ENCODE measurements at regions not wholly inside any gene's neighbourhood (a gene's known extent, or its start where the extent isn't known, plus 50 kb on each side); places are given as distances from the start of the nearest gene placed in this dataset.

DNA sequence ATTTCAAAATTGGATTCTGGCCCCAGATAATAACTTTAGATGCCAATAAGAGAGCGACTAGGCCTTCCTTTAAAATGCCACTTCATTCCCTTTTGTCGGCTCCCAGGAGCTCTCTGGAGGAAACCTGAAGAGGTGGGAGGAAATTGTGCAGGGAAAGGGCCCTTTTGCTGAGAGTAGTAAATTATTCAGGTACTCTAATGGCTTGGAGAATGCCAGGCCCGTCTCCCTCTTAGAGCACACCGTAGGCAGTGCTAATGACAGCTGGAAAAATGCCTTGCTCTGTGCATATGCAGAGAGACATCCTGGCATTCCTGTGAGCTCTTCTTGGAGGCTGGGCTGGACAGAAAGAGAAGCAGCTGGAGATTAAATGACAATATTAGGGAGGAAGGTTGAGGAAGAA is 115.0 kb upstream of the RPH3A start:
- no peak for DNase-seq (ENCODE audit: low read depth)
- no peak overlapping the region for H3K4me3 ChIP-seq (ENCODE audit: low read depth, low read length)
- TF ChIP-seq, protein P1, sequence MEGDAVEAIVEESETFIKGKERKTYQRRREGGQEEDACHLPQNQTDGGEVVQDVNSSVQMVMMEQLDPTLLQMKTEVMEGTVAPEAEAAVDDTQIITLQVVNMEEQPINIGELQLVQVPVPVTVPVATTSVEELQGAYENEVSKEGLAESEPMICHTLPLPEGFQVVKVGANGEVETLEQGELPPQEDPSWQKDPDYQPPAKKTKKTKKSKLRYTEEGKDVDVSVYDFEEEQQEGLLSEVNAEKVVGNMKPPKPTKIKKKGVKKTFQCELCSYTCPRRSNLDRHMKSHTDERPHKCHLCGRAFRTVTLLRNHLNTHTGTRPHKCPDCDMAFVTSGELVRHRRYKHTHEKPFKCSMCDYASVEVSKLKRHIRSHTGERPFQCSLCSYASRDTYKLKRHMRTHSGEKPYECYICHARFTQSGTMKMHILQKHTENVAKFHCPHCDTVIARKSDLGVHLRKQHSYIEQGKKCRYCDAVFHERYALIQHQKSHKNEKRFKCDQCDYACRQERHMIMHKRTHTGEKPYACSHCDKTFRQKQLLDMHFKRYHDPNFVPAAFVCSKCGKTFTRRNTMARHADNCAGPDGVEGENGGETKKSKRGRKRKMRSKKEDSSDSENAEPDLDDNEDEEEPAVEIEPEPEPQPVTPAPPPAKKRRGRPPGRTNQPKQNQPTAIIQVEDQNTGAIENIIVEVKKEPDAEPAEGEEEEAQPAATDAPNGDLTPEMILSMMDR (conservative IDR thresholded peaks at IDR 0.05; ENCODE audit: low read depth, low read length) = no peak

DNA sequence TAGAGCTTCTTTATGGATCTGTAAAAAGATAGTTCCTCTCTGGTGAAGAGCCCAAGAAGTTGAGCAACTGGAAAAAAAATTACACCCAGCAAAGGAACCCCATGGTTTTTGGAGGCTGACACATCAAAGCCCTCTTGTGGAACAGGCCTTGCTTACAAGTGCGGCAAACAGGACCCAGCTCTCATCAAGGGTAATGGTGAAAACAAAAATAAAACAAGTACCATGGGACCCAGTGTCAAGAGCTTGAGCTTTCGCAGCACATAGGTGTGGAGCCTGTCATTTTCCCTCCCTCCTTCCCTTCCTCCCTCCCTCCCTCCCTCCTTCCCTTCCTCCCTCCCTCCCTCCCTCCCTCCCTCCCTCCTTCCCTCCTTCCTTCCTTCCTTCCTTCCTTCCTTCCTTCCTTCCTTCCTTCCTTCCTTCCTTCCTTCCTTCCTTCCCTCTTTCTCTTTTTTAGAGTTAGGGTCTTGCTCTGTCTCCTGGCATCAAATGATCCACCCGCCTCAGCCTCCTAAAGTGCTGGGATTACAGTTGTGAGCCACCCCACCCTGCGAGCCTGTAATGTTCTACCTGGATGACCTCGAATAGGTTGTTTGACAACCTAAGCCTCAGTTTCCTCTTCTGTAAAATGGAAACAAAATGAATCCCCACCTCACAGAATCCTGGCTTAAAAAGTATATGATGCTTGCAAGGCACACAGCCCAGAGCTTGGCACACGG is 114.3 kb upstream of the RPH3A start:
- H3K4me3 ChIP-seq (ENCODE audit: low read depth, low read length) = no peak overlapping the region
- TF ChIP-seq, protein P1 (conservative IDR thresholded peaks at IDR 0.05; ENCODE audit: low read depth, low read length) = no peak
- DNase-seq (ENCODE audit: low read depth) = no peak

DNA sequence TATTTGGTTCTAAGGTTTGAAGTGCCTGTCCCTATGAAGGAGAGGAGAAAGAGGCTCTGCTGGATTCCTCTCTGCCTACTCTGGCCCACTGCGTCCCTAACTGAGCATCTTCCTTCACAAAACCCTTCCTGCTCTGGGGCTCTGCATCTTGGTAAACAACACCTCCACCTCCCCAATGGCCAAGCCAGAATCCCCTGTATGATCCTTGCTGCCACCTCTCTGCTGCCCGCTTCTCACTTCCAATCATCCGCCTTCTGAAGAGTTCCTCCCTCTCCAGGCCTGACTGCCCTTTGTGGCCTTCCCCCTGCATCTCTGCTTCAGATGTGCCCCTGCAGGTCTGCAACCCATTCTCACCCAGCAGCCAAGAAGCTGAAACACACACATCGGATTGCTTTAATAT is 110.6 kb upstream of the RPH3A start:
- no peak for DNase-seq (ENCODE audit: low read depth)
- H3K4me3 ChIP-seq (ENCODE audit: low read depth, low read length) = no peak overlapping the region
- TF ChIP-seq, protein P1 (conservative IDR thresholded peaks at IDR 0.05; ENCODE audit: low read depth, low read length) = no peak

DNA sequence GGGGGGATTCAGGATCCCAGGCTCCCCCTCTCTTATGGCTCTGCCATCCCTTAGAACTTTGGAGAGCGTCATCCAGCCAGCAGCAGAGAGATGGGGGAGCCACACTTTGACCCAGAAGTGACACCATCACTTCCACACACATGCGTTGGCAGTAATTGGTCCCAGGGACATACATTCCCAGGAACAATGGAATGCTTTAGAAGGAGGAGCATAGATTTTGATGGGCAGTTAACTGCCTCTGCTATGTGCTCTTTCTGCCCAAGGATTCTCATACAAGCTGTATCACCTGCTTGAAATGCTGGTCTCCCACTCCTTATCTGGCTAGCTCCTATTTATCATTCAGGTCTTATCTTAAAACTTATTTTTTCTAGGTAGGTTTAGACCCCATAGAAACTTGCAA is 109.0 kb upstream of the RPH3A start:
- TF ChIP-seq, protein P1 (conservative IDR thresholded peaks at IDR 0.05; ENCODE audit: low read depth, low read length) = no peak
- no peak overlapping the region for H3K4me3 ChIP-seq (ENCODE audit: low read depth, low read length)
- no peak for DNase-seq (ENCODE audit: low read depth)

DNA sequence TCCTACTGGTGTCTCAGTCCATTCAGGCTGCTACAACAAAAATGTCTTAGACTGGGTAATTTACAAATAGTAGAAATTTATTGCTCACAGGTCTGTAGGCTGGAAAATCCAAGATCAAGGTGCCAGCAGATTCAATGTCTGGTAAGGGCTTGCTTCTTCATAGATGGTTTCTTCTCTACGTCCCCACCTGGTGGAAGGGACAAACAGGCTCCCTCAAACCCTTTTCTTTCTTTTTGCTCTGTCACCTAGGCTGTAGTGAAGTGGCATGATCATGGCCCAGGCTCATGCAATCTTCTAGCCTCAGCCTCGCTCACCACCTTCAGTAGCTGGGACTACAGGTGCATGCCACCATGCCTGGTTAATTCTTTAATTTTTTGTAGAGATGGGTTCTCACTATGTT is 106.8 kb upstream of the RPH3A start:
- H3K4me3 ChIP-seq (ENCODE audit: low read depth, low read length) = no peak overlapping the region
- DNase-seq (ENCODE audit: low read depth) = no peak
- TF ChIP-seq, protein P1 (conservative IDR thresholded peaks at IDR 0.05; ENCODE audit: low read depth, low read length) = peak; percentile 33

DNA sequence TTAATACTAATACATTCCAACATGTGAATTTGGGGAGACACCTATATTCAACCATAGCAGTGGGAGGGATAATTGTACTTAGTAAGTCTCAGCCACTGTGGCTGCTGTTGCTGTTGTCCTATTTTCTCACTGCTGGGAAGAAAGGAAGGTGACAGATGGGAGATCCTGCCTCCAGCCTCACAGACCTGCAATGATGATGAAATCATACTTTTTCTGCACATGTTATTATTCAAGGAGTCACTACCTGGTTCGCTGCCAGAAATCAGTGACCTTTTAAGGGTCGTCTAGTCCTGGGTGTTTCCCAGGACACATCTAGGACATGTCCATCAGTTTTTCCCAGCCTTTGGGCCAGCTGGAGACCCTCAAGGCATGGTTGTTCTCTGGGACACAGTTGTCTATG is 106.2 kb upstream of the RPH3A start:
- H3K4me3 ChIP-seq (ENCODE audit: low read depth, low read length) = no peak overlapping the region
- no peak for DNase-seq (ENCODE audit: low read depth)
- TF ChIP-seq, protein P1 (conservative IDR thresholded peaks at IDR 0.05; ENCODE audit: low read depth, low read length) = no peak

DNA sequence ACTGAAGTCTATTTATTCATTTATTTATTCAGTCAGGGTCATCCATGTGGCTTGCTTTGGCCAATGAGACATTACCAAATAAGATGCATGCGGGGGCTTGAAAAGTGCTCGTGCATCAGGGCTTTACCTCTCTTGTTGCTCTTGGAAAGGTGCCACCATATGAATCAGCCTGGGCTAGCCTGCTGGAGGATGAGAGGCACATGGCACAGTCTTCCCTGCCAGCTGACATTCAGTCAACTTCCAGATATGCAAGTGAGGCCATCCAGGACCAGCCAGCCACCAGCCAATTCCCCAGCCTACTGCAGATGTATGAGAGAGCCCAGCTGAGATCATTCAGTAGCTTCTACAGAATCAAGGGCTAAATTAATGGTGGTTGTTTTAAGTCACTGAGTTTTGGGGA is 105.2 kb upstream of the RPH3A start:
- peak; percentile 61 for DNase-seq (ENCODE audit: low read depth)
- TF ChIP-seq, protein P1 (conservative IDR thresholded peaks at IDR 0.05; ENCODE audit: low read depth, low read length) = no peak
- H3K4me3 ChIP-seq (ENCODE audit: low read depth, low read length) = no peak overlapping the region
